ENCODE measurements at regions not wholly inside any gene's neighbourhood (a gene's known extent, or its start where the extent isn't known, plus 50 kb on each side); places are given as distances from the start of the nearest gene placed in this dataset.

DNA sequence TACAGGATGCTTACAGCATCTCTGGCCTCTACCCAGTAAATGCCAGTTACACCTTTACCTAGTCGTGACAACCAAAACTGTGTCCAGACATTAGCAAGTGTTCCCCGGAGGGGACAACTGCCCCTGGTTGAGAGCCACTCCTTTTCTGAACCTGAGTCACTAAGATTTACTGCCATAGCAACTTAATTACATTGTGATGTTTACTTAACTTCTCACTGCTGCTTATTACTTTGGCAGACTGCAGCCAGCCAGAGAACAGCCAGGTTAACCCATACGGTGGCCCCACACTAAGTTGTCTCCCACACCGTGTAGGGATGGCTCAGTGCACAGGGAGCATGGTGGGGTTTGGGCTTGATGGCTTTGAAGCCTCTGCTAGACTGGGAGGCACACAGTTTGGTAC, 204.7 kb upstream of the SULF2 start:
- TF ChIP-seq CTCF (IDR thresholded peaks at IDR 0.05; ENCODE audit: insufficient read depth, low read length): no peak
- no peak for TF ChIP-seq REST (IDR thresholded peaks at IDR 0.05; ENCODE audit: insufficient replicate concordance, low read depth)
